ENCODE measurements at regions not wholly inside any gene's neighbourhood (a gene's known extent, or its start where the extent isn't known, plus 50 kb on each side); places are given as distances from the start of the nearest gene placed in this dataset.

DNA sequence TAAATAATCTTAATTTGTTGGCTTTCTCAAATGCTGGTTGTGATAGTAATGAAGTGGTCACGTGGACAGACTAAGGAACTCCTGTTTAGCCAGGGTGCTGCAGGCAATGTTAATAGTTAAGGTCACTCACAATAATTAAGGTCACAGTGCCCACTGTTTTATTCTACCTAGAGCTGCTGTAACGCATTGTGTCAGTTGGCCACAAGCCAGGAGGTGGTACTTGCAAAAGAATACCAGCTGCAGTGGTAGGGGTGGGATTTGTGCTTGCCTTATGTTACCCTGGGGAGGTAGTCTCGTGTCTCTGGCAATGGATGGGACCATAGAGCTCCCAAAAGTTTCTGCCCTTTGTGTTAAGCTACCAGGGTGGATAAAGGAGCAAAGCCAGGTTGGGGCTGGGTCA is 969.1 kb upstream of the CDH8 start:
- TF ChIP-seq, protein P1, sequence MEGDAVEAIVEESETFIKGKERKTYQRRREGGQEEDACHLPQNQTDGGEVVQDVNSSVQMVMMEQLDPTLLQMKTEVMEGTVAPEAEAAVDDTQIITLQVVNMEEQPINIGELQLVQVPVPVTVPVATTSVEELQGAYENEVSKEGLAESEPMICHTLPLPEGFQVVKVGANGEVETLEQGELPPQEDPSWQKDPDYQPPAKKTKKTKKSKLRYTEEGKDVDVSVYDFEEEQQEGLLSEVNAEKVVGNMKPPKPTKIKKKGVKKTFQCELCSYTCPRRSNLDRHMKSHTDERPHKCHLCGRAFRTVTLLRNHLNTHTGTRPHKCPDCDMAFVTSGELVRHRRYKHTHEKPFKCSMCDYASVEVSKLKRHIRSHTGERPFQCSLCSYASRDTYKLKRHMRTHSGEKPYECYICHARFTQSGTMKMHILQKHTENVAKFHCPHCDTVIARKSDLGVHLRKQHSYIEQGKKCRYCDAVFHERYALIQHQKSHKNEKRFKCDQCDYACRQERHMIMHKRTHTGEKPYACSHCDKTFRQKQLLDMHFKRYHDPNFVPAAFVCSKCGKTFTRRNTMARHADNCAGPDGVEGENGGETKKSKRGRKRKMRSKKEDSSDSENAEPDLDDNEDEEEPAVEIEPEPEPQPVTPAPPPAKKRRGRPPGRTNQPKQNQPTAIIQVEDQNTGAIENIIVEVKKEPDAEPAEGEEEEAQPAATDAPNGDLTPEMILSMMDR (IDR thresholded peaks at IDR 0.05) = no peak
- TF ChIP-seq POLR2A (IDR thresholded peaks at IDR 0.05) (no peak), POLR2AphosphoS5 (IDR thresholded peaks at IDR 0.05) (no peak), EP300 (IDR thresholded peaks at IDR 0.05; ENCODE audit: low read depth) (no peak)

Measured in transverse colon (tissue), 4 donors.